Prostate gland (tissue), 2 donors: ENCODE measurements at regions not wholly inside any gene's neighbourhood (a gene's known extent, or its start where the extent isn't known, plus 50 kb on each side); places are given as distances from the start of the nearest gene placed in this dataset.

Experiments
- DNase-seq: peaks from one replicate; pipeline ENCODE4 v3.0.0-alpha.2; 2019; ENCODE audit warnings: low spot score
- H3K27ac ChIP-seq, 2 donors: fragments of 200-600 bp; sonication (generic); 2 replicates each; pipeline ENCODE4 v1.5.1; 2017 to 2019
- H3K27me3 ChIP-seq: fragments of 200-600 bp; sonication (generic); replicated peaks from 2 replicates; pipeline ENCODE4 v1.5.1; 2019; ENCODE audit not compliant: insufficient read depth
- H3K36me3 ChIP-seq, 2 donors: fragments of 200-600 bp; sonication (generic); 1 replicate in 1 of 2; 2 replicates in 1 of 2; pipeline versions ENCODE4 v1.5.1 to v1.8.1; 2017 to 2019
- H3K4me1 ChIP-seq: fragments of 200-600 bp; sonication (generic); replicated peaks from 2 replicates; pipeline ENCODE4 v1.5.1; 2019
- H3K4me3 ChIP-seq, 2 donors: fragments of 200-600 bp; sonication (generic); 2 replicates each; pipeline ENCODE4 v1.5.1; 2017 to 2019
- H3K9me3 ChIP-seq: fragments of 200-600 bp; sonication (generic); 2 replicates; pipeline ENCODE4 v1.5.1; 2017
- POLR2A ChIP-seq: fragments of 450-650 bp; IDR thresholded peaks from one replicate; pipeline ENCODE4 v1.6.1; 2016; ENCODE audit warnings: antibody characterized with exemption, mild to moderate bottlenecking
- POLR2AphosphoS5 ChIP-seq: sonication (generic); formaldehyde crosslinking; IDR thresholded peaks from one replicate; pipeline ENCODE4 v1.6.1; 2017; ENCODE audit warnings: antibody characterized with exemption
- WGBS: methylation state at CpG from one replicate; pipeline ENCODE4 v1.1.5; 2018; 5-methylcytosine and 5-hydroxymethylcytosine counted together
- intact Hi-C: fragments of 100-400 bp; cut with DNase I; formaldehyde crosslinking; loops from one replicate; pipeline ENCODE4 v1.14.2; 2022
- TF ChIP-seq, protein P1 (sequence below), 4 experiments: fragments of 200-600 bp in 2 of 4; fragments of 450-650 bp in 2 of 4; sonication (generic) in 2 of 4; IDR thresholded peaks; 1 replicate in 3 of 4; 2 replicates in 1 of 4; pipeline ENCODE4 v1.5.1; 2016 to 2019; ENCODE audit warnings: antibody characterized with exemption in 4 of 4, mild to moderate bottlenecking in 2 of 4, moderate library complexity in 2 of 4

DNA sequence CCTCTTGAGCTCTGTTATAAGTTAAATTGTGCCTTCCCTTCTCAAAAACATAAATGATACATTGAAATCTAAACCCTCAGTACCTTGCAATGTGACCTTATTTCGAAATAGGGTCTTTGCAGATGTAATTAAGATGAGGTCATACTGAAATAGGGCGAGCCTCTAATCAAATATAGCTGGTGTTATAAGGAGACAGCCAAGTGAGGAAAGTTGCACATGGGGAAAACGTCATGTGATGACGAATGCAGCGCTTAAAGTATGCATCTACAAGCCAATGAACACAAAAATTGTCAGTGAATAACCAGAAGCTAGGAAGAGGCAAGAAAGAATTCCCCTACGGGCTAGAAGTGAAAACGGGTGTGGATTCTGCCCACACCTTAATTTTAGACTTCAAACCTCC is 305.2 kb upstream of the FOXG1 start:
- WGBS, result 73% methylated on average over 7 of the region's 7 CpGs
- Histone ChIP-seq H3K27ac (no peak overlapping the region), H3K27me3 (no peaks in the 10 kb centered on the region), H3K9me3 (no peaks in the 10 kb centered on the region), H3K4me3 (no peak overlapping the region), H3K36me3 (no peaks in the 10 kb centered on the region), H3K4me1 (no peaks in the 10 kb centered on the region)
- no peak for TF ChIP-seq POLR2AphosphoS5
- TF ChIP-seq, protein P1, sequence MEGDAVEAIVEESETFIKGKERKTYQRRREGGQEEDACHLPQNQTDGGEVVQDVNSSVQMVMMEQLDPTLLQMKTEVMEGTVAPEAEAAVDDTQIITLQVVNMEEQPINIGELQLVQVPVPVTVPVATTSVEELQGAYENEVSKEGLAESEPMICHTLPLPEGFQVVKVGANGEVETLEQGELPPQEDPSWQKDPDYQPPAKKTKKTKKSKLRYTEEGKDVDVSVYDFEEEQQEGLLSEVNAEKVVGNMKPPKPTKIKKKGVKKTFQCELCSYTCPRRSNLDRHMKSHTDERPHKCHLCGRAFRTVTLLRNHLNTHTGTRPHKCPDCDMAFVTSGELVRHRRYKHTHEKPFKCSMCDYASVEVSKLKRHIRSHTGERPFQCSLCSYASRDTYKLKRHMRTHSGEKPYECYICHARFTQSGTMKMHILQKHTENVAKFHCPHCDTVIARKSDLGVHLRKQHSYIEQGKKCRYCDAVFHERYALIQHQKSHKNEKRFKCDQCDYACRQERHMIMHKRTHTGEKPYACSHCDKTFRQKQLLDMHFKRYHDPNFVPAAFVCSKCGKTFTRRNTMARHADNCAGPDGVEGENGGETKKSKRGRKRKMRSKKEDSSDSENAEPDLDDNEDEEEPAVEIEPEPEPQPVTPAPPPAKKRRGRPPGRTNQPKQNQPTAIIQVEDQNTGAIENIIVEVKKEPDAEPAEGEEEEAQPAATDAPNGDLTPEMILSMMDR (IDR thresholded peaks at IDR 0.05), result no peak
- intact Hi-C loops, result no loop called here
- DNase-seq, result no peak

- no peak for TF ChIP-seq POLR2A
- no peak for TF ChIP-seq POLR2AphosphoS5
- TF ChIP-seq, protein P1 (IDR thresholded peaks at IDR 0.05), result no peak
- 93% methylated on average over 4 of the region's 4 CpGs for WGBS
- no peaks in the 10 kb centered on the region for H3K27me3 ChIP-seq
- no peaks in the 10 kb centered on the region for H3K9me3 ChIP-seq
- DNase-seq, result no peak
- no peak overlapping the region for H3K27ac ChIP-seq
- H3K4me3 ChIP-seq, result no peak overlapping the region
- no peaks in the 10 kb centered on the region for H3K4me1 ChIP-seq
- no peaks in the 10 kb centered on the region for H3K36me3 ChIP-seq
- intact Hi-C loops, result no loop called here
These were observed 299.0 kb upstream of the FOXG1 start for GRCh38 chr14:28467611-28468010.

DNA sequence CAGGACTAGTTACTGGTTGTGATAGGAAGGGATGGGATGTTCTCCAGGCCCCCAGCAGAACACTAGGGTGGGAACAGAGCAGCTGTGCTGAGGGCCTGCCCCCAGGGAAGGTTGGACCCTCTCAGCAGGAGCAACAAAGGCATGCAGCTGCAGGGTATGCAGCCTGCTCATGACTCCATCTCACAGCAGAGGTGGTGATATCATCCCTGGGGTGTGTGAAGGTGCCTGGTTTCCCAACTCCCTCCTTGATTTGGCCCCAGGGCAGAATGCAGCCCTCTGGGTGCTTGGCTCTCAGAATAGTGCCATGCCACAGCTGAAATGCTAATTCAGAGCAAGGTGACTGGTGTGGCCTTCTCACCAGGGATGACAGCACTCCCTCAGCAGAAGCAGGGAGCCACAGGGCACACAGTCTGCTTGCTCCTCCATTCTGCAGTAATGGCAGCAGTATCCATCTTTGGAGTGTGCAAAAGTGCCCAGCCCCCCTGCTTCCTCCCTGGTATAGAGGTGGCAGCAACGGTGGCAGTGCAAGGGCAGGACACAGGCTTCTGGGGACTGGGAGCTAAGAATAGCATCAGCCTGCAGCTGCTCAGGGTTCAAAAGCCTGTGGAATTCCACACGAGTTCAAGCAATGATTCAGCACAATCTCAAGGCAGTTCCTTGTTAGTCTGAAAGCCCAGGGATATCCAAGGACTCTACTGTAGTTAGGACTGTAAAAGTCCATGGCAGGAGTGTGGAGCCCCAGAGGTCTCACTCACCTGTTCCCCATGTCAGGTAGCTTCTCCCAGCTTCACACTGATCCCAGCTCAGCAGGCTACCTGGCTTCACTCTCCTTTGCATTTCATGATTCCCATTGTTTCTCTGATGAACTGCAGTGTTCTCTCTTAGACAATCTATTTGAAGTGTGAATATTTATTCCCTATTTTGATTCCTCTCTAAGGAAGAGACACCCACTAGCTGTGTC is 298.1 kb upstream of the FOXG1 start:
- H3K27ac ChIP-seq, result no peak overlapping the region
- H3K36me3 ChIP-seq, result no peaks in the 10 kb centered on the region
- WGBS, result 41% methylated on average over 2 of the region's 2 CpGs
- TF ChIP-seq POLR2AphosphoS5 (no peak), POLR2A (no peak)
- TF ChIP-seq, protein P1 (IDR thresholded peaks at IDR 0.05), result no peak
- H3K4me1 ChIP-seq, result no peaks in the 10 kb centered on the region
- intact Hi-C loops, result no loop called here
- H3K27me3 ChIP-seq, result no peaks in the 10 kb centered on the region
- no peak for DNase-seq
- no peak overlapping the region for H3K4me3 ChIP-seq
- no peaks in the 10 kb centered on the region for H3K9me3 ChIP-seq

- Histone ChIP-seq H3K4me1 (no peaks in the 10 kb centered on the region), H3K27ac (no peak overlapping the region), H3K4me3 (no peak overlapping the region), H3K27me3 (no peaks in the 10 kb centered on the region), H3K9me3 (no peaks in the 10 kb centered on the region), H3K36me3 (no peaks in the 10 kb centered on the region)
- TF ChIP-seq, protein P1 (IDR thresholded peaks at IDR 0.05), result no peak
- TF ChIP-seq POLR2AphosphoS5 (no peak), POLR2A (no peak)
- DNase-seq, result no peak
- intact Hi-C loops, result no loop called here
- 77% methylated on average over 8 of the region's 8 CpGs for WGBS
These were observed 284.1 kb upstream of the FOXG1 start for GRCh38 chr14:28482251-28483040.
